GM18867 (cell line): ENCODE measurements at regions not wholly inside any gene's neighbourhood (a gene's known extent, or its start where the extent isn't known, plus 50 kb on each side); places are given as distances from the start of the nearest gene placed in this dataset.
"Not testable (repeated sequence)": the region's sequence is repeated elsewhere in the genome, so short reads cannot be mapped to it uniquely, and the experiment has no call there.

ENCODE experiments used
- ATAC-seq: cut with Tn5 transposase; IDR thresholded peaks from one replicate; pipeline ENCODE4 v1.9.1; 2021; ENCODE audit warnings: mild to moderate bottlenecking, moderate library complexity; ENCODE audit not compliant: unreplicated experiment

DNA sequence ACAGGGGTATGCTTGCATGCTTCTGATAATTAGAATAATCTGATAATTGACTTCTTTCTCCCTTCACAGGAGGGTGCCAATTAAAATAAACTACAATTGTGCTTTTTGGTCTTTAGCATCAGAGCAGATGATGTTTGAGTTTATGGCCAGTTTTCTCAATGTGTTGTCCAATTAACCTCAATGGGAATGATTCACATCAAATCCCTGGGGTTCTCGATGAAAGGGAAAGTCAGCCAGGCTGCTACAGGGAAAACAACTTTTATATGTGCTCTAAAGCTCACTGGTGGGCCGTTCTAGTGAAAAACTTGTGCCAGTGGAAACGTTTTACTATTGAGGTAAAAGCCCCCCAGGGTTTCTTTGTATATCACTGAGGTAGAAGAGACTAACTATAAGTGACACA is 887.3 kb upstream of the CRIM1 start:
- no peak for ATAC-seq

DNA sequence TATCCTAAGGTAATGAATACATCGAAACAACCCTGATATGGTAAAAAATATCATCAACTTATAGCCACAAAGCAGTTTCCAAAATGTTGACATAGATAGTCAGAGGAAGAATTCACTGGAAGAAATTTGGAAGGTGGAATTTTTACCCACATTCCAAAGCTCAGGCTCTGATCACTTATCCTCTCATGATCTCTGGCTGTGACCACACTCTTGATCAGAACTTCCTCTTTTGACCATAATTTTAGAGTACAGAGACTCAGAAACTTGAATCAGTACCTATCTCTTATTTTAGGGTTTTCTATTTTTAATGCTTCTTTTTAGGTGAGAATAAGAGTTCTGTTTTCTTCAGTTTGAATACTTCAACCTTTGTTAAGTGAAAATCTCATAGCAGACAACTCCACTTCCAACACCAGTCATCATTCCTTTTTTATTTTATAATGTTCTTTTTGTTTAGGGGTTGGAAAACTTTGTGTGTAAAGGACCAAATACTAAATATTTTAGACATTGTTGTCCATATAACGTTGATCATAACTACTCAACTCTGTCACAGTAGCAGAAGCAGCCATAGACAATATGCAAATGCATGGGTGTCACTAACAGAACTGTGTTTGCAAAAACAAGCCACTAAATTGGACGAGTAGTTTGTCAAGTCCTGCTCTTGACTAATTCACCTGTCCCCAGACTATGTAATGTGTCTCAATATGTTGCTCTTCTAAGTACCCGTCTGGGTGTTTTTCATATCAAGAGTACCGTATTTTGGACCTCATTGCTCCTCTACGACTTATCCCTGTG is 891.6 kb upstream of the CRIM1 start:
- peak; percentile 84 for ATAC-seq

DNA sequence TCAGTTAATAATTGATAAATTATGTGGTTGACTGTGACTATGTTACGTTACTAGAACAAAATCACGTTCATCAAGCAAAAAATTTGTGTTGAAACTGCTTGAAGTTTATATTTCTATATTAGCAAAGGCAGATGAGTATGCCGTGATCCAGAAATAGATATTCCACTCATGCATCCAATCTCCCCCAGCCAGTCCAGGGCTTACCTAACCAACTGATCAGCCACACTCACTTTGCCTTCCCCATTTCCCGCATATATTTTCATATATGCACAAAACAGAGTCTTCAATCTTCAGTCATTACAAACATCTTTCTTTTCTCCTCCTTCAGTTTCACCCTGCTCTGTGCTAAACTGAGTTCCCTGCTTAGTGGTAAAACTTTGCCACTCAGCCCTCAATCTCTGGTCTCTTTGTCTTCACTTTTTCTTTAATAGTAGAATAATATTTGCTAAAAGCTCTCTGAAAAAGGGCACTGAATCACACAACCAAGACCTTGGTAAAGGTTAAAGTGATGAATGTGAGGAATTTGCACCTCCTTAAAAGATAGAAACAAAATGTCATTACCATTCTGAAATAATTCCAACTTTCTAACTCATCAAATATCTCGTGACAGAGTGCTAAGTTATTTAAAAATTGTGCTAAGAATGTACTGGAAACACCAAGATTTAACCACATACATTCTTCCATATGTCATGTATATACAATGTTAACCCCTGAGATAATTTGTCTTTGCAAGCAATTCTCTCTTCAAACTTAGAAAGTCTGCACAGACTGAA is 893.2 kb upstream of the CRIM1 start:
- ATAC-seq: no peak

DNA sequence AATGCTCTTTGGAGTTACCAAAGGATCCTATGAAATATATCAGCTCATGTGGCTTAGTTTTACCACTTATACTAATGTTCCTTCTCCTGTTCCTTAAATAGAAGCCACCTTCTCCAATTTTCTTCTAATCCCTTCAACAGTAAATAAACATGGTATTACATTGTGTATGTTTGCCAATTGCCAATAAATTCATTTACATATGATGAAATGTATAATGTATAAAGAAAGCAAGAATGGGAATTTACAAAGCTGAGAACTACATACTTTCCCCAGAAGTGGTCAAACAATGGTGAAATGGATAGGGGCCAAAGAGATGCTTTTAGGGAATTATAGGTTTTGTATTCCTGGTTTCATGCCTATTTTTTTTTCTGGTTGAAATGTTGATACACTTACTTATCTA is 894.2 kb upstream of the CRIM1 start:
- no peak for ATAC-seq

DNA sequence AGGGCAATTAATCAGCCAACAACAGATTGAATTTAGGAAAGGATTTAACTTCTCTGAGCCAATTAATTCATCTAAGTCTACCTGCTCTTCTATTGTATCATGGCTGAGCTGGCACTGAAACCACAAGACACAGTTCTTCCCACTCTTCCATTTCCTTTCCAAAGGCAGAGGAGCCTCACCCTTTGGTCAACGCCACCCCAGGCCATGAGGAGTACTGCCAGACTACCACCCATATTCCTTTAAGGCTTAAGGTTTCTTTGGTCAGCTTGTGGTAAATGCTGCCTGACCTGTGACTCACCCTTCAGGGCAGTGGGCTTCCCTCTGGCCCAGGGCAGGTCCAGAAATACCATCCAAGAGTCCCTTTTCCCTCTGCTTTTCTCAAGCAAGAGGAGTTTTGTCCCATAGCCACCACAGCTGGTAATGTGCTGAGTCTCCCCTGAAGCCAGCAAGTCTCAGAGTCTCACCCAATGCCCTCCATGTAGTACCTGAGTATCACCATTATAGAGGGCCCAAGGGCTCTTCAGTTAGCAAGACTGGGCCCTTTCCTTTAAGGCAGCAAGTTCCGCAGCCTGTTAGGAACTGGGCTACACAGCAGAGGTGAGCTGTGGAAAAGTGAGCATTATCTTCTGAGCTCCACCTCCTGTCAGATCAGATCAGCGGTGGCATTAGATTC is 900.5 kb upstream of the CRIM1 start:
- ATAC-seq: no peak

DNA sequence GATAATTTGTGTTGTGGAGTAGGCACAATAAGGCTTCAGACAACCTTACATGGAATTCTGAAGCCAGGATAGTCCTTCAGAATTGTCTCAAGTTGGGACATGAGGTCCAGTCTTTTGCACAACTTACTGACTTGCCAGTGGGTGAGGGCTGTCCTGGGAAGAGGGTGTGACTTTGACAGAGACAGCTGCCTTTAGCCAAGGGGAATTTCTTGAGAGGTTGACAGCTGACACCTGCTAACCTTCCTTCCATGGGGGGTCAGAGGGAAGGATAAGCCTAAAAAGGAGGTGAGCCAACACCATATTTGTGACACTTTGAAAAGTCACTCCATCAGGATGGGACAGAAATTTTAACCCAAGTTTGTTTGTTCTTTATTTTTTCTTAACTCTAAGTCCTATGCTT is 907.8 kb upstream of the CRIM1 start:
- ATAC-seq: no peak

DNA sequence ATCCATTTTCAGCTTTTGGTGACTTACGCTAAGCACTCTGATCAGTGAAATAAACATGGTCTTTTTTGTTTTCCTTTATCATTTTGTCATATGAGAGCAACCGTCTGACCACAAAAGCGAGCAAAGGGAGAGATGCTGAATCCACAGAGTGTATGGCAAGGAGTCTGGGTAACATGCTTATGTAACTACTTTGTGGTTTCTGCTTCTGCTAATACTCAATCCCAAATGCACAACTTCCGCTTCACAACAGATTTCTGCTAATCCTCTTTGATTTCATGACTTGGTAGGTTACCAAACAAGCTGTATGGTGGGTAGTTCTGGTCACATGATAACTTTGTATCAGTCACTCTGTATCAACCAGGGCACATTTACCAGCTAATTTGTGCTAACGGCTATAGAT is 908.4 kb upstream of the CRIM1 start:
- ATAC-seq: no peak

DNA sequence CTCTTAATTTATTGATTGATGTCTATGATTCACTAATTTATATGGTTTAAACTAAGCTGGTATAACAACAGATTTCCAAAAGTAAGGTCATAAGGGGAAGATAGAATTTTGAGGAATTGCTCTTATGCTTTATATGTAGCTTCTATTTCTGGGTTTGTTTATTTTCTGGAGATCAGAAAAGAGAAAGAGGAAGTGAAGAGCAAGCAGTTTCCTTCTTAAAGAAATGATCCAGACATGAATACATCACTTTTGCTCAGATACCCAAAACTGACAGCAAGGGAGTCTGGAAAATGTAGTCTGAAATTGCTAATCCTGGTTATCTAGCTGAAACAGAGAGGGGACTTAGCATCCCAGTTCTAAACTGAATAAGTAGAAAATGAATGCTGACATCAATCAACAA is 912.5 kb upstream of the CRIM1 start:
- ATAC-seq: no peak

DNA sequence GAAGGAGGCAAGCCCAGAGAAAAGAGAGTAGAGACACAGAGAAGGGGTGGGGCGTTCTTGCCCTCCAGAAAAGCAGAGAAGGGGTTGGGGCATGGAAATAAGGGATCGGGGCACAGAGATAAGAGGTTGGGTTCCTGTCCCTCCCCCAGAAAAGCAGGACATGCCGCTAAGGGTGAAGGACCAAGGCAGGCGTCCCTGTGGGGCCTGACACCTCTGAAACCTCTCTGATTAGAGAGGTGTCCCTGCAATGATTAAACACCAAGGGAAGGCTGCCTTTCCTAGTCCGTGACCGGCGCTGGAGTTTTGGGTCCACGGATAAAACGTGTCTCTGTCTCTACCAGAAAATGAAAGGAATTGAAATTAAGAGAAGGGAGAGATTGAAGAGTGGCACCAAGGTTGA is 914.0 kb upstream of the CRIM1 start:
- not testable (repeated sequence) for ATAC-seq

GRCh38 chr2:35440308-35440707 is 915.3 kb upstream of the CRIM1 start:
- ATAC-seq: not testable (repeated sequence)

DNA sequence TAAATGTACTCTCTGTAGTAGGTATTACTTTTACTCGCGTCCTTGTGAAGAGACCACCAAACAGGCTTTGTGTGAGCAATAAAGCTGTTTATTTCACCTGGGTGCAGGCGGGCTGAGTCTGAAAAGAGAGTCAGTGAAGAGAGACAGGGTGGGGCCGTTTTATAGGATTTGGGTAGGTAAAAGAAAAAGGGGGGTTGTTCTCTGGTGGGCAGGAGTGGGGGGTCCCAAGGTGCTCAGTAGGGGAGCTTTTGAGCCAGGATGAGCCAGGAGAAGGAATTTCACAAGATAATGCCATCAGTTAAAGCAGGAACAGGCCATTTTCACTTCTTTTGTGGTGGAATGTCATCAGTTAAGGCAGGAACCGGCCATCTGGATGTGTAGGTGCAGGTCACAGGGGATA is 918.7 kb upstream of the CRIM1 start:
- not testable (repeated sequence) for ATAC-seq

DNA sequence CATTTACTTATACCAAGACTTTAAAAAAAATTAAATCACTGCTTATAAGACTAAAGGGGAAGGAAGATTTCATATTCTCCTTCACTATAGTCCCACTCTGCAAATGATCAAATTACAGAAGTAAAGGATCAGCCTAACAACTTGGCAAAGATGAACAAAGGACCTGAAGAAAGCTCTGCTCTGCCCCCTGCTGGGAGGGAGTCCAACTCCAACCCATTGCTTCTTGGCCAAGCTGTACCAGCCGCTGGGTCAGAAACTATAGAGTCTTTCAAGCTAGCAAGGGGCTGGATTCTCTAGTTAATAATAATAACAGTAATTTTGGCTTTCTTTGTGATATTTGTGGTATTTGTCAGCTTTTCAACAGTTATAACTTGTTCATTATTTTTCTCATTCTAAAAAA is 927.0 kb upstream of the CRIM1 start:
- peak; percentile 93 for ATAC-seq

- no peak for ATAC-seq
Observed at GRCh38 chr2:35421485-35421884, 934.1 kb upstream of the CRIM1 start.

DNA sequence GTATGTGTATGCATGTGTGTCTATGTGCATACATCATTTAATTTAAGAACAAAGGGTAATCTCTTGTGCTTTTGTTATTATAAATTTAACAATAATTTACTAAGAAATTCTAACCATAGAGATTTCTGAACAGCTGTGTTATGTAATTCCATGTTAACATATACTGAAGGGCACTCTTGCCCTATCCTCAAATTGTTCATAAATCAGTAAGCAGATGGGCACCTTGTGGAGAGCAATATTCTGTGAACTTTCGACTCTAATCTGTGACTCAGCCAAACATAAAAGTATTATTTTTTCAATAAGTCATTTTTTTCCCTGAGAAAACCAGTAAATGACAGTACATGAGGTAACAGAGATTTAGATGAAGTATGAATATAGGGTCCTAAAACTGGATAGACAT is 938.3 kb upstream of the CRIM1 start:
- no peak for ATAC-seq

- no peak for ATAC-seq
Observed at GRCh38 chr2:35416391-35417140, 939.0 kb upstream of the CRIM1 start.

DNA sequence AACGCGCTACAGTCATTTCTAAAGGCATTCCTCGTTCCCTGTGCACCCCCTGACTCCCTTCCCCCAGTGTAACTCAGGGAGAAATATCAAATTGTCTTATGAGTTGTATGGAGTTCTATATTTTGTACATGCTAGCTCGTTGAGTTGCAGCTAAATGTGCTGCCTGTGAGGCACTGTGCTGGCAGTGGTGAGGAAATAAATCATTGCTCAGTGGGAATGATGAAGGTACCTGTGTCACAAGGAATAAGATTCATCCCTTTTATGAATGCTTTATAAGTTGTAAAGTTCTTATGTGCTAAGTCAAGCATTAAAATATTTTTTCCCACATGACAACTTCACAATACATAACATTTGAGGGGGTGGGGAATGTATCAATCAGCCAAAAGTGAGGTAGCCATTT is 939.6 kb upstream of the CRIM1 start:
- ATAC-seq: no peak

DNA sequence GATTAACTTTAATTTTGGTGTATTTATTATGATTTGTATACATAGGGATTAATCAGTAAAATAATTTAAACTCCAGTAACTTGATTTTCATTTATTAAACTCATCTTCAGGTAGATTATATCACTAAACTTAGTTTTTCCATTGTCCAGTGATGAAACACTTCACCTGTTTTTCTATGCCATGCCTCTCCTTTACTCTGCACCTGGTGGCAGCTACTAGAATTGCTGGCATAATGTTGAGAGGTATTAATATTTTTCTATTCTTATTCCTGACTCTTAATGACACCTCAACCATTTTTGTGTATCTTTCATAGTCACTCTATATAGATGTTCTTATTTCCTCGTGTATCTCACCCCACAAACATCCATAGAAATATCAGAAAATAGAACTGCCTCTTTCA is 940.3 kb upstream of the CRIM1 start:
- no peak for ATAC-seq

GRCh38 chr2:35410431-35411061 is 945.0 kb upstream of the CRIM1 start:
- ATAC-seq: peak; percentile 84

DNA sequence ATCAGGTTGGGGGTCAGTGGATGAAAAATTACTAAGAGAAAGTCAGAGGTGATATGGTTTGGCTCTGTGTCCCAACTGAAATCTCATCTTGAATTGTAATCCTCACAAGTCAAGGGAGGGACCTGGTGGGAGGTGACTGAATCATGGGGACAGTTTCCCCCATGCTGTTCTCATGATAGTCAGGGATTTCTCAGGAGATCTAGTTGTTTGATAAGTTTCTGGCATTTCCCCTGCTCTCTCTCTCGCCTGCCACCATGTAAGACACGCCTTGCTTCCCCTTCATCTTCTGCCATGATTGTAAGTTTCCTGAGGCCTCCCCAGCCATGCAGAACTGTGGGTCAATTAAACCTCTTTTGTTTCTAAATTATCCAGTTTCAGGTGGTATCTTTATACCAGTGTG is 945.8 kb upstream of the CRIM1 start:
- ATAC-seq: no peak

- ATAC-seq: no peak
Observed at GRCh38 chr2:35408320-35408719, 947.3 kb upstream of the CRIM1 start.
